Islet precursor cell (in vitro differentiated cells): ENCODE measurements at regions not wholly inside any gene's neighbourhood (a gene's known extent, or its start where the extent isn't known, plus 50 kb on each side); places are given as distances from the start of the nearest gene placed in this dataset.

Experiments
- DNase-seq: peaks from one replicate; pipeline ENCODE4 v3.0.0-alpha.2; 2018

DNA sequence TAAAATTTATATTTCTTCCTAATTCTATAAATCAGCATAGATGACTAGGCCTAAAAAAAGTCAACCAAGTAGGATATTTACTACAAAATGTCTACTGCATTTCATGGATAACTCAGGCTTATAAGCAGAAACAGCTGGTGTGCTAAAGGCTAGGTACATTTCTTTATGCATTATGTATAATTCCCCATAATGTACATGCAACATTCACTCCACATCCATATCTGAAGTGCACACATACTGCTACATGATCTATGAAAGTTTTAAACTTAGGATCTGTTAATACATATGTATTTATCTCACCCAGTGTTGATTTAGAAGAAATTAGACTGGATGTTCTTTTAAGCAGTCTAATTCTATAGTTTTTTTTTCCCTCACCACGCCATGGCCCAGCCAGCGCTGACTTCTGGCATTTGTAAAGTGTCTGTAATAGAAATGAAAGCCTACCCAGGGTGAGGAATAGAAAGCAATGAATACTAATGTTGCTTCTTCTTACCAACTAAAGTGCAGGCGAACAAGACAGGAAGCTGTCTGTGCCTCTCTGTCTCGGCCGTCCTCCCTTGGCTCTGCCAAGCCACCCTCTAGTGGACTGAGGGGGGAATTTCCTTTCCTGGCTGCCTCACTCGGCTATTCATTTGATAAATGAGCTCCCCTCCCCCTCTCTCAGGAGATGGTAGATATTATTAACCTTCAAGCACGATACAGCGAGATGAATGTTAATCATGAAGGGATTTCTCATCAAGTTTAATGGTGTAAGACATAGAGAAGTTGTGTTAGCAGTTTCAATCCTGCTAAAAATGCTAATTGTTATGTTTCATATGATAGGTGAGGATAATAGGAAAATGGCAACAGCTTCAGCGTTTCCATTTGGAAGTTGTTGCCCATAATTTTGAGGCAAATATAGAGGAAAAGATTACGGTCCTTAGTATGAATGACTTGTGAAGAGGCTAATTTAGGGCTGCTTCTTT, 384.5 kb downstream of the MTX2 start:
- DNase-seq = peak; percentile 87

DNA sequence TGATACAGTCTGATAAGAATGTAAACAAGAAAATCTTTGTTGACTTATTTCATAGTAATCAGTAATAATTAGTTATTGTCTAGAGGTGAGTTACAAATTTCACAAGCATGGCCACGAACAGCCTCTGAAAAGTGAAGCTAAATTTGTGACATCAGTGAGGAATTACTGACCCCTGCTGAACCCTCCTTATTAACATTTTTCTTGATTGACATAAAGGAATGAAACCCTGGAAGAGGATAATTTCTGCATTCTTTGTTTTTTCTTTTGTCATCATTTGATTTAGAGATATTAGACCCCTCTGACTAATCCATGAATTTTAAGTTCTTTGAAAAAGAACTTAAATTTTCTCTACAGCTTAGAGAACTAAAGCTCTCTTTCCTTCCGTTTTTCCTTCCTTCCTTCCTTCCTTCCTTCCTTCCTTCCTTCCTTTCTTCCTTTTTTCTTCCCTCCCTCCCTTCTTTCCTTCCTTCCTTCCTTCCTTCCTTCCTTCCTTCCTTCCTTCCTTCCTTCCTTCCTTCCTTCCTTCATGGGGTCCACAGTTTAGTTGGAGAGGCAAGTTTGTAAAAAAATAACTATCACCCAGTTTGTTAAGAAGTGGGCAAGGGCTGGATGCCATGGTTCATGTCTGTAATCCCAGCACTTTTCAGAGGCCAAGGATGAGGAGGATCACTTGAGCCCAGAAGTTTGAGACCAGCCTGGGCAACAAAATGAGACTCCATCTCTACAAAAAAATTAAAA, 387.0 kb downstream of the MTX2 start:
- DNase-seq = no peak

DNA sequence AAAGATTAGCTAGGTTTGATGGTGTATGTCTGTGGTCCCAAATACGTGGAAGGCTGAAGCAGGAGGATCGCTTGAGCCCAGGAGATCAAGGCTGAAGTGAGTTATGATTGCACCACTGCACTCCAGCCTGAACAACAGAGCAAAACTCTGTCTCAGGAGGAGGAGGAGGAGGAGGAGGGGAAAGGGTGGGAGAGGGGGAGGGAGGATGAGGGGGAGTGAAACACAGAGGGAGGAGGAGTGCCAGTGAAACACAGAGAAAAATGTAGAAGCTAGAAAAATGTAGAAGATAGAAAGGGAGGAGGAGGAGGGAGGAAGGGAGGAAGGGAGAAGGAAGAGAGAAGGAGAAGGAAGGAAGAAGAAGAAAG, 387.5 kb downstream of the MTX2 start:
- no peak for DNase-seq

DNA sequence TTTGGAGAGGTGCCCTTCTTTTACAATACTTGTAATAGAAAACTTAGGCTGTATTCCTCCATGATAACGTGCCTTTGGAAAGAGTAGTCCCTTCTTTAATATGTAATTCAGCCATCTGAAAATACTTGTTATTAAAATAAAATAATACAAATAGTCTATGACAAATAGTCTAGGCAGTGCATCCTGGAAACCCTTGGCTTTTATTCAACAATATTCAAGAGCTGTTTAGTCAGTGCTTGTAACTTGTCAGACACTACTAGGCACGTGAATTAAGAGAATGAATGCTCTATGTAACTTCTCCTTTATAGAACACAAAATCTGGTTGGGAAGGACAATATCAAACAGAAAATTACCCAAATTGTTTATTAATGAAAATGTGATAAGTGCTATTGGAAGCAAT, 388.2 kb downstream of the MTX2 start:
- DNase-seq = no peak

GRCh38 chr2:176658708-176659107, 389.5 kb downstream of the MTX2 start:
- no peak for DNase-seq

DNA sequence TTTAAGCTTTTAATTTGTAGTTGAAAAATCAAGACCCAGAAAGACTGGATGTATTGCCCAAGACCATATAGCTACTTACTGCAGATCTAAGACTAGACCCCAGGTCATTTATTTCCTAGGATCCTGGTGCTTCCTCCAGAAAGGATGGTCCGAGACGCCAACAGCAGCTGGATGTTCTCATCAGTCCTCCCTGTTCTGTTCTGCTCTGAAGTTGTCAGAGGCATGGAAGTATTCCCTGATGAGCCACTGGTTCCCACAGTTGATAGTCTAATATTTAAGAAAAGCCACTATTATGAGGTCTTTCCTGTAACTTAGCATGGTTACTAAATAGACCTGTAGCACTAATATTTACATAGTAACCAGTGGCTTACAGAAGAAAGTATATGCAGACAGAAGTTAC, 393.5 kb downstream of the MTX2 start:
- DNase-seq = no peak

- DNase-seq = no peak
Observed at GRCh38 chr2:176664478-176664877, 395.2 kb downstream of the MTX2 start.

DNA sequence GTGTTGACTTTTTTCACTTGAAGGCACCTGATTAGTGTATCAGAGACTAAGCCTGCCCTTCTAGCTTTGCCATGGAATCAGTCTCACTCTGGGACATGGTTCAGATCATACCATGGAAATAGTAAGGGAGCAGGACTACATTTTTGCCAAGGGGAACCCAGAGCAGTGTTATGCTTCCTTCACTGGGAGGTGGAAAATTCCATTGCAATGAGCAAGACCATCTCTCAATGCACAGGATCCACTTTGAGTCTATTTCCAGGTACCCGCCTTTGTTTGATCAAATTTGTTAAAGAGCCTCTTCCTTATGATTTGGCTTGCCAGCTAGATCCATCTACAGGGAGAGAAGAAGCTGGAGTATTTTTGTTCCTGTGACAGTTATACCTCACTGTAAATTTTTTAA, 395.8 kb downstream of the MTX2 start:
- DNase-seq = no peak

- DNase-seq = no peak
Observed at GRCh38 chr2:176668912-176669311, 399.7 kb downstream of the MTX2 start.

DNA sequence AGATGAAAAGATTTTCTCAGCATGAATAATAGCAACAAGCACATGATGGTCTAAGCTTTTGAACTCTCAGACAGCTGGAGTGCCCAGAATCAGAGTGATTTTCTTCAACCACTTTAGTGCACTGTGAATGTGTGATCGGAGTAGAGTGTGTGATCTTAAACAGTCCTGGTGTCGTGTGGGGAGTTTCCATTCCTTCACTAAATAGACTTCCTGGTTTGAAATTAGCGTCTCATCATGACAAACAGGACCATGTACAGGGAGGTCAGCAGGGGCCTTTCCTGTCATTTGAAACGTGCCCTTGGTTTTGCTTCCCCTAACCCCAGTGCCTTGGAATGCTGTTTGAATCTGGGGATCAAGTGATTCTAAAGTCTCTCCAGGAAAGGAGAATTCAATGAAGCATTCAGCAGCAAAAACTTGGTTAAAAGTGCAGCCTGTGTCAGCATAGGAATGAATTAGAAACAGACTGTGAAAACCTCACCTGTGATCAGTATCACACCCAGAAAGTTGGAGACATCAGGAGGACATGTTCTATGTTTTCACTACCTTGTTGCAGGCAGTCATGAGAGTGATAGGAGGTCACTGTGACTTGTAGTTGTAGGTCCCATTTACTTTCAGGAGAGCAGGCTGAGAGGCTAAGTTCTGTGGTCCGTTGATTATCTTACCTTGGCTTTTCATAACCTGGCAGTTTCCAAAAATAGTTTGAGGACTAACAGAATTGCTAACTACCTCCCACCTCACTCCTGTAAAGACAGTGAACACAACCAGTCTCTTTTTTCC, 400.3 kb downstream of the MTX2 start:
- no peak for DNase-seq

DNA sequence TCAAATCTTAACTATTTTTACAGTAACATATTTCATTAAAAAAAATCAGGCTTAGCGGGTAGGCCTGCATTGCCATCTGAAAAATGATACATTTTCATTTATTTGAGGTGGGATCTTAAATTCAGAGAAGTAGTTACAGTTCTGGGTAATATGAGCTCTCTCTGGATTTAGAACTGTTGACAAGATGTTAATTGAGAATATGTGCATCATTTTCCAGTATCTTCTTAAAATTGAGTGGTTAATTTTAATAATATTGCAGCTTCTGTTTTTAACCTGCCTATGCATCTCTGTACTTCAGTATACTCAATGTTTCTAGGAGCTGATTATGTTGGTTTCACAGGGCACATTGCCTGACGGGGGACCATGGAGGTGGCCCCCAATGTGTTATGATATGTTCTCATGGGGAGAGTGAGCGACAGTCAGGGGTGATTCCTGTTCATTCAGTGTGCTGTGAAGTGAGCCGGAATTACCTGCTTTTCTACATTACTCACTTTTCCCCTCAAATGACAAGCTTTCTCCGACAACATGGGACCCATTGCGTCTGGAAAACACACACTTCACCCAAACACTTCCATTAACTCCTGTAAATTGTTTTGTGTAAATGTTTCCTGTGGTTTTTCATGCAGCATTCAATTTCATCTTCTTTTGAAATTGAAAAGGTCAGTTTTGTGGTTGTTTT, 406.2 kb downstream of the MTX2 start:
- DNase-seq = peak; percentile 58

GRCh38 chr2:176677746-176678265, 408.6 kb downstream of the MTX2 start:
- no peak for DNase-seq

DNA sequence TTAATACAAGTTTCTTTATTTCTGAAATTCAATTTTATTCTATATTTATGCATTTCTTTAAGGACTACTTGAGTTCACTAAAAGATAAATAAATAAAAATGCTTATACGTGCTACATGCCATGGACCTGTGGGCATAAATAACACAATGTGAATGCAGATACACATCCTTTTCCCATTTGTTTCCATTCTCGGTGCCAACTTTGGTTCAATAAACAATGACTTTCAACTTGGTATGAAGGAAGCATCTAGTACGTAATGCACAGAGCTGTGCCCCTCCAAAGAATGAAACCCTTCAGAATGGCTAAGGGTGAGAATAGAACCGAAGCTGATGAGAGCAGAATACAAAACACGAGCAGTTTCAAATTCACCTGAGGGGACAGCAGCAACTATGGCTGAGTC, 409.3 kb downstream of the MTX2 start:
- DNase-seq = no peak

DNA sequence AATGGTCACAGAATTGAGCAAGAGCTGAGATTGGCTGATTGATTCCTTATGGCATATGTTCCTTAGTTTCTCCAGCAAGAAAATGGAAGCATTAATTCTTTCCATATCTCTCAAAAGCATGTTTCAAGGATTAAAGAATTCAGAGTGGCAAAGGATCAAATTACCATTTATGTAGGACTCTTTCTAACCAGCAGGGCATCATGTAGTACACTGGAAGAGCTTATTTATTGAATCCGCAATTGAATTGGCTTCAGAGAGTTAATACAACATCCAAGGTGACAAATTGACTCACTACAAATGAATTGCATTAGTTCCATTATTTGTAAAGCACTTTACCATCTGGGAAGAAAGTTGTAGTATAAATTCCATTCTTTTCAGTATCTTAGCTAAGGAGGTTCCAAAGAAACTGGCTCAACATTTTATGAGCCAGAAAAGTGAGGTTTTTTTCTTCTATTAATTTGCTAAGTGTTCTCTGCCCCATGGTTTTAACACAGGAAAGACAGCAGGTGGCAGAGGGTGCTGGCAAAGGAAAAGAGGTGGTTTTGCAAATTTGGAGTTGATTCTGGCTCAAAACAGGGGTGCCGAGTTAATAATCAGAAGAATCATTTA, 409.9 kb downstream of the MTX2 start:
- no peak for DNase-seq

DNA sequence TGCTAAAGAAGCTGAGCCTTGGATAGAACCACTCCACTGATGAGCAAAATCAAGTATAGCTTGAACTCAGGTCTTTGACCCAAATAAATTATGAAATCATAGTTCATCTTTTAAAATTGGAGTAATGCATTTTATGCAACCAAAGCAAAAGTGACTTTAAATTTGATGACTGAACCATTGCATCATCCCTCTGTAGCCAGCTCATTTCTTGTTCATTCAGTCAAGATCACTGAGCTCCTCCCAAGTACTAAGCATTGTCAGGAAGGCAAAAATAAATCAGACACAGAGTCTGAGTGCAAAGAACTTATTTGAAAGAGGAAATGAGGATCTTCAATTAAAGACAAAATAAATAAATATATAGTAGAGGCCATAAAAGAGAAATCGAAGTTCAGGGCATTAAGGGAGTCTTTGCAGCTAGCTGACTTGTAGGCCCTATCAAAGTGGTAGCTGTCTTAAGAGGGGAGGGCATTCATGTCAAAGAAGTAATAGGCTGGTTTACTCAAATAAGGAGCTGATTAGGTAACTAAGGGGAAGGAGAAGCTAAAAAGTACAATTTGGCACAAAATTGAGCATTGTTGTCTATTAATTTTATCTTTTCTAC, 411.8 kb downstream of the MTX2 start:
- no peak for DNase-seq

DNA sequence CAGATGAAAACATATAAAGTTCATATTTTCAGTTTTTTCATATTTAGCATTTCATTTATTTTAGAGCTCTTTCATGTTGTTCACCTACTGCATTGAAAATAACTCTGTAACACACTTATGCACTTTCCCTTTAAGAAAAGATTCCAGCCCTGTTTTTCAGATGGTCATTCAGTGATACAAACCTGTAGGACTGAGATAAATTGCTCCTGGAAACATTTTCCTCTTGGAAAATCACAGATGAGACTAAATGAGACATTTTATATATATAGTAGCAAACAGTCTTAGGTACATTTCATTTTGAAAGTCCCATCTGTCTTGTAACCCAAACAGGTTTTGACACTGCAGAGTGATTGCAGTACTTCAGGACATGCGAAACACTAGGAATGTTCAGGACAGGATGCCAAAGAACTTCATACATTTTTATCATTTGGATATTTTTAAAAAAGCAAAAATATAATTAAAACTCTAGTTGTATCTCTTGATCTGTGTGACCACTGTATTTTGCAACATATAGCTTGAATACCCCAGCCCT, 412.4 kb downstream of the MTX2 start:
- no peak for DNase-seq

GRCh38 chr2:176682278-176682677, 413.0 kb downstream of the MTX2 start:
- DNase-seq = no peak

DNA sequence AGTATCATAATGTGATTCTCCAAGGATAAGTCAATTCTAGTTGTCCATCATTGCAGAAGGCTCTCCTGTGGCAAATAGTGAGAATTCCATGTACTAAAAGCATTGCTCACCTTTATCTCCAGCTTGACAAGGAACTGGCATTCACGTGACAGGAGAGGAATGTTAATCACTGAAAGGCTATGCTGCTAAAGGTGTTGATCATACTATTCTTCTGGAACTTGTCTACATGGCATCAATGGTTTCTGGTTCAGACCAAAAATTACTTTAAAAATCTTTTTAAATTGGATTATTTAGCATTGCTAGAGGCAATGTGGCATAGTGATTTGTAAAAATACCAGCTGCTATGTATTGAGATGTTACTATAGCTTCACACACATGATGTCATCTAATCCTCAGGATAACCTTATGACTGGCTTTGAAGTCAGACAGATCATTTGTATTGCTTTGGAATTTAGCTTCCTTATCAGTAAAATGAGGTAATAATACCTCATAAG, 414.4 kb downstream of the MTX2 start:
- no peak for DNase-seq

- DNase-seq = no peak
Observed at GRCh38 chr2:176685908-176686307, 416.7 kb downstream of the MTX2 start.

- no peak for DNase-seq
Observed at GRCh38 chr2:176686328-176686727, 417.1 kb downstream of the MTX2 start.

GRCh38 chr2:176687342-176687741, 418.1 kb downstream of the MTX2 start:
- no peak for DNase-seq
